GM12892 (cell line): ENCODE measurements at regions not wholly inside any gene's neighbourhood (a gene's known extent, or its start where the extent isn't known, plus 50 kb on each side); places are given as distances from the start of the nearest gene placed in this dataset.

Experiments
- POLR2A ChIP-seq: IDR thresholded peaks from 2 replicates; pipeline ENCODE4 v1.6.1; 2011; ENCODE audit warnings: low read depth, low read length, control low read depth
- POLR2AphosphoS5 ChIP-seq: IDR thresholded peaks from 2 replicates; pipeline ENCODE4 v1.6.1; 2011; ENCODE audit warnings: low read depth, low read length, control low read depth
- TAF1 ChIP-seq: IDR thresholded peaks from 2 replicates; pipeline ENCODE4 v1.6.1; 2011; ENCODE audit warnings: low read depth, mild to moderate bottlenecking, control low read depth, low read length, borderline replicate concordance

GRCh38 chr2:216994353-216994854 is 134.5 kb upstream of the TNP1 start:
- no peak for TF ChIP-seq POLR2A
- TF ChIP-seq POLR2AphosphoS5: no peak
- TF ChIP-seq TAF1: no peak
